Mucosa of rectum (tissue), 2 donors: ENCODE measurements at regions not wholly inside any gene's neighbourhood (a gene's known extent, or its start where the extent isn't known, plus 50 kb on each side); places are given as distances from the start of the nearest gene placed in this dataset.

ENCODE experiments used
- H3K27ac ChIP-seq, 2 donors: one replicate each; pipeline ENCODE4 v1.7.0; 2013; ENCODE audit warnings: inconsistent platforms in 2 of 2, low read depth in 2 of 2, low read length in 2 of 2
- H3K27me3 ChIP-seq, 2 donors: one replicate each; pipeline ENCODE4 v1.7.0; 2013; ENCODE audit warnings: low read length in 2 of 2; ENCODE audit not compliant: control insufficient read depth in 2 of 2, insufficient read depth in 2 of 2
- H3K36me3 ChIP-seq, 2 donors: one replicate each; pipeline ENCODE4 v1.7.0; 2013; ENCODE audit warnings: low read length in 2 of 2; ENCODE audit not compliant: control insufficient read depth in 2 of 2, insufficient read depth in 2 of 2
- H3K4me1 ChIP-seq, 2 donors: one replicate each; pipeline ENCODE4 v1.7.0; 2013; ENCODE audit warnings: low read length in 2 of 2, mild to moderate bottlenecking in 1 of 2; ENCODE audit not compliant: control insufficient read depth in 2 of 2, insufficient read depth in 2 of 2
- H3K4me3 ChIP-seq, 2 donors: one replicate each; pipeline ENCODE4 v1.7.0; 2013; ENCODE audit warnings: low read length in 2 of 2
- H3K9ac ChIP-seq, 2 donors: one replicate each; pipeline ENCODE4 v1.7.0; 2013; ENCODE audit warnings: low read length in 2 of 2, low read depth in 1 of 2, mild to moderate bottlenecking in 1 of 2
- H3K9me3 ChIP-seq, 2 donors: one replicate each; pipeline ENCODE4 v1.7.0; 2013; ENCODE audit warnings: low read length in 2 of 2; ENCODE audit not compliant: control insufficient read depth in 2 of 2
- donor health status: healthy.
- donor health status: Normal muscosa, but diverticular disease.

- Histone ChIP-seq H3K9me3 (no peaks in the 10 kb centered on the region), H3K27ac (no peak overlapping the region), H3K4me3 (no peak overlapping the region), H3K4me1 (no peaks in the 10 kb centered on the region), H3K27me3 (no peaks in the 10 kb centered on the region), H3K9ac (no peak overlapping the region), H3K36me3 (no peaks in the 10 kb centered on the region)
These were observed 1744.3 kb upstream of the MIR17HG start for GRCh38 chr13:89603187-89603586.

GRCh38 chr13:89609318-89609717 lies 1738.2 kb upstream of the MIR17HG start:
- Histone ChIP-seq H3K27ac (no peak overlapping the region), H3K4me1 (no peaks in the 10 kb centered on the region), H3K9me3 (no peaks in the 10 kb centered on the region), H3K27me3 (no peaks in the 10 kb centered on the region), H3K9ac (no peak overlapping the region), H3K4me3 (no peak overlapping the region), H3K36me3 (no peaks in the 10 kb centered on the region)

- Histone ChIP-seq H3K4me3 (no peak overlapping the region), H3K27me3 (no peaks in the 10 kb centered on the region), H3K27ac (no peak overlapping the region), H3K4me1 (no peaks in the 10 kb centered on the region), H3K36me3 (no peaks in the 10 kb centered on the region), H3K9ac (no peak overlapping the region), H3K9me3 (no peaks in the 10 kb centered on the region)
These were observed 1737.2 kb upstream of the MIR17HG start for GRCh38 chr13:89610331-89610730.

- H3K9me3 ChIP-seq: no peaks in the 10 kb centered on the region
- no peak overlapping the region for H3K9ac ChIP-seq
- H3K4me3 ChIP-seq: no peak overlapping the region
- no peaks in the 10 kb centered on the region for H3K36me3 ChIP-seq
- H3K4me1 ChIP-seq: no peaks in the 10 kb centered on the region
- no peaks in the 10 kb centered on the region for H3K27me3 ChIP-seq
- no peak overlapping the region for H3K27ac ChIP-seq
These were observed 1736.6 kb upstream of the MIR17HG start for GRCh38 chr13:89610881-89611280.

GRCh38 chr13:89627996-89628395 lies 1719.5 kb upstream of the MIR17HG start:
- Histone ChIP-seq H3K4me3 (no peak overlapping the region), H3K9me3 (no peaks in the 10 kb centered on the region), H3K27ac (no peak overlapping the region), H3K27me3 (no peaks in the 10 kb centered on the region), H3K9ac (no peak overlapping the region), H3K36me3 (no peaks in the 10 kb centered on the region), H3K4me1 (no peaks in the 10 kb centered on the region)

- Histone ChIP-seq H3K4me3 (no peak overlapping the region), H3K4me1 (no peaks in the 10 kb centered on the region), H3K27me3 (no peaks in the 10 kb centered on the region), H3K27ac (no peak overlapping the region), H3K9me3 (no peaks in the 10 kb centered on the region), H3K36me3 (no peaks in the 10 kb centered on the region), H3K9ac (no peak overlapping the region)
These were observed 1718.9 kb upstream of the MIR17HG start for GRCh38 chr13:89628567-89628966.

GRCh38 chr13:89650226-89650625 lies 1697.3 kb upstream of the MIR17HG start:
- no peak overlapping the region for H3K9ac ChIP-seq
- no peak overlapping the region for H3K27ac ChIP-seq
- H3K4me1 ChIP-seq: no peaks in the 10 kb centered on the region
- no peak overlapping the region for H3K4me3 ChIP-seq
- no peaks in the 10 kb centered on the region for H3K36me3 ChIP-seq
- no peaks in the 10 kb centered on the region for H3K27me3 ChIP-seq
- peaks cover 0 to 2% of the 10 kb centered on the region in 2 donors for H3K9me3 ChIP-seq

GRCh38 chr13:89660752-89661151 lies 1686.7 kb upstream of the MIR17HG start:
- Histone ChIP-seq H3K4me3 (no peak overlapping the region), H3K9me3 (peaks cover 0 to 3% of the 10 kb centered on the region in 2 donors), H3K4me1 (no peaks in the 10 kb centered on the region), H3K9ac (no peak overlapping the region), H3K27ac (no peak overlapping the region), H3K36me3 (no peaks in the 10 kb centered on the region), H3K27me3 (no peaks in the 10 kb centered on the region)

GRCh38 chr13:89673789-89674311 lies 1673.6 kb upstream of the MIR17HG start:
- H3K4me1 ChIP-seq: no peaks in the 10 kb centered on the region
- H3K36me3 ChIP-seq: no peaks in the 10 kb centered on the region
- H3K9ac ChIP-seq: no peak overlapping the region
- H3K4me3 ChIP-seq: no peak overlapping the region
- no peaks in the 10 kb centered on the region for H3K27me3 ChIP-seq
- no peak overlapping the region for H3K27ac ChIP-seq
- no peaks in the 10 kb centered on the region for H3K9me3 ChIP-seq

- Histone ChIP-seq H3K27me3 (no peaks in the 10 kb centered on the region), H3K4me1 (no peaks in the 10 kb centered on the region), H3K36me3 (no peaks in the 10 kb centered on the region), H3K27ac (no peak overlapping the region), H3K9ac (no peak overlapping the region), H3K9me3 (no peaks in the 10 kb centered on the region), H3K4me3 (no peak overlapping the region)
These were observed 1668.9 kb upstream of the MIR17HG start for GRCh38 chr13:89678466-89679121.
